Breast epithelium (tissue), 4 donors: ENCODE measurements at regions not wholly inside any gene's neighbourhood (a gene's known extent, or its start where the extent isn't known, plus 50 kb on each side); places are given as distances from the start of the nearest gene placed in this dataset.

ENCODE experiments used
- DNase-seq, 2 donors: peaks; one replicate each; pipeline ENCODE4 v3.0.0-alpha.2; 2019; ENCODE audit warnings: low spot score in 2 of 2
- H3K27ac ChIP-seq, 2 donors: fragments of 200-600 bp; sonication (generic) in 1 of 2; one replicate each; pipeline ENCODE4 v1.5.1; 2016 to 2019; ENCODE audit warnings: mild to moderate bottlenecking in 1 of 2
- H3K27me3 ChIP-seq, 2 donors: fragments of 200-600 bp; sonication (generic) in 1 of 2; one replicate each; pipeline versions ENCODE4 v1.5.1 to v1.6.0; 2017 to 2019; ENCODE audit warnings: control low read depth in 1 of 2, mild to moderate bottlenecking in 1 of 2
- H3K36me3 ChIP-seq: fragments of 200-600 bp; one replicate; pipeline ENCODE4 v1.5.1; 2019
- H3K4me1 ChIP-seq, 2 donors: fragments of 200-600 bp; sonication (generic); one replicate each; pipeline ENCODE4 v1.5.1; 2016 to 2019; ENCODE audit warnings: control low read depth in 1 of 2
- H3K4me3 ChIP-seq, 3 donors: fragments of 200-600 bp; sonication (generic); 1 replicate in 2 of 3; 2 replicates in 1 of 3; pipeline ENCODE4 v1.5.1; 2016 to 2019; ENCODE audit warnings: mild to moderate bottlenecking in 3 of 3, moderate library complexity in 2 of 3
- H3K9me3 ChIP-seq, 2 donors: fragments of 200-600 bp; sonication (generic) in 1 of 2; one replicate each; pipeline ENCODE4 v1.5.1; 2016 to 2019; ENCODE audit warnings: control low read depth in 1 of 2
- CTCF ChIP-seq, 3 donors: fragments of 450-650 bp; IDR thresholded peaks; one replicate each; pipeline ENCODE4 v1.5.1; 2016 to 2017; ENCODE audit warnings: antibody characterized with exemption in 3 of 3, mild to moderate bottlenecking in 3 of 3, moderate library complexity in 3 of 3
- POLR2A ChIP-seq: fragments of 450-650 bp; IDR thresholded peaks from one replicate; pipeline ENCODE4 v1.6.1; 2016; ENCODE audit warnings: antibody characterized with exemption, mild to moderate bottlenecking, moderate library complexity
- POLR2AphosphoS5 ChIP-seq, 3 donors: sonication (generic); formaldehyde crosslinking; IDR thresholded peaks; one replicate each; pipeline ENCODE4 v1.6.1; 2017; ENCODE audit warnings: antibody characterized with exemption in 3 of 3
- intact Hi-C: fragments of 100-400 bp; cut with DNase I; formaldehyde crosslinking; loops from one replicate; pipeline ENCODE4 v1.15.1; 2023; ENCODE audit warnings: low total_unique reads

- no peaks in the 10 kb centered on the region for H3K4me1 ChIP-seq
- DNase-seq: no peak
- peaks cover 3% of the 10 kb centered on the region for H3K36me3 ChIP-seq
- TF ChIP-seq CTCF (IDR thresholded peaks at IDR 0.05) (no peak), POLR2AphosphoS5 (IDR thresholded peaks at IDR 0.05) (no peak), POLR2A (no peak)
- no peaks in the 10 kb centered on the region for H3K27me3 ChIP-seq
- H3K27ac ChIP-seq: no peak overlapping the region
- intact Hi-C loops: no loop called here
- no peaks in the 10 kb centered on the region for H3K9me3 ChIP-seq
- no peak overlapping the region for H3K4me3 ChIP-seq
Observed at GRCh38 chr21:32113486-32113885, 165.4 kb downstream of the MIS18A start.

GRCh38 chr21:32112195-32112594, 166.7 kb downstream of the MIS18A start:
- H3K27ac ChIP-seq: no peak overlapping the region
- H3K36me3 ChIP-seq: peaks cover 3% of the 10 kb centered on the region
- no peaks in the 10 kb centered on the region for H3K4me1 ChIP-seq
- DNase-seq: no peak
- TF ChIP-seq CTCF (IDR thresholded peaks at IDR 0.05) (no peak), POLR2AphosphoS5 (IDR thresholded peaks at IDR 0.05) (no peak), POLR2A (no peak)
- no peak overlapping the region for H3K4me3 ChIP-seq
- intact Hi-C loops: no loop called here
- H3K9me3 ChIP-seq: no peaks in the 10 kb centered on the region
- H3K27me3 ChIP-seq: no peaks in the 10 kb centered on the region

GRCh38 chr21:32108566-32108965, 170.3 kb downstream of the MIS18A start:
- TF ChIP-seq POLR2AphosphoS5 (IDR thresholded peaks at IDR 0.05) (no peak), POLR2A (no peak)
- intact Hi-C loops: no loop called here
- H3K4me3 ChIP-seq: no peak overlapping the region

GRCh38 chr21:32103361-32103760, 175.5 kb downstream of the MIS18A start:
- TF ChIP-seq POLR2AphosphoS5 (IDR thresholded peaks at IDR 0.05) (no peak), CTCF (IDR thresholded peaks at IDR 0.05) (no peak), POLR2A (no peak)
- Histone ChIP-seq H3K27ac (no peak overlapping the region), H3K27me3 (no peaks in the 10 kb centered on the region), H3K4me3 (no peak overlapping the region), H3K9me3 (no peaks in the 10 kb centered on the region), H3K4me1 (no peaks in the 10 kb centered on the region), H3K36me3 (no peaks in the 10 kb centered on the region)
- intact Hi-C loops: no loop called here
- no peak for DNase-seq

More at GRCh38 chr21:32108566-32108965, 170.3 kb downstream of the MIS18A start:
- no peak for DNase-seq
- H3K27ac ChIP-seq: no peak overlapping the region
- H3K4me1 ChIP-seq: no peaks in the 10 kb centered on the region
- H3K9me3 ChIP-seq: no peaks in the 10 kb centered on the region
- peaks cover 3% of the 10 kb centered on the region for H3K36me3 ChIP-seq
- no peaks in the 10 kb centered on the region for H3K27me3 ChIP-seq

GRCh38 chr21:32102426-32102825, 176.4 kb downstream of the MIS18A start:
- intact Hi-C loops: no loop called here

More at GRCh38 chr21:32102426-32102825, 176.4 kb downstream of the MIS18A start:
- Histone ChIP-seq H3K27me3 (no peaks in the 10 kb centered on the region), H3K9me3 (no peaks in the 10 kb centered on the region), H3K4me1 (no peaks in the 10 kb centered on the region), H3K36me3 (no peaks in the 10 kb centered on the region), H3K4me3 (no peak overlapping the region), H3K27ac (no peak overlapping the region)
- DNase-seq: no peak
- no peak for TF ChIP-seq POLR2AphosphoS5 (IDR thresholded peaks at IDR 0.05)
- TF ChIP-seq CTCF (IDR thresholded peaks at IDR 0.05): no peak
- no peak for TF ChIP-seq POLR2A
